SKM-1 (cell line): ENCODE measurements at regions not wholly inside any gene's neighbourhood (a gene's known extent, or its start where the extent isn't known, plus 50 kb on each side); places are given as distances from the start of the nearest gene placed in this dataset.

ENCODE experiments used
- DNase-seq: peaks from one replicate; lab custom pipeline; 2025; ENCODE audit not compliant: unreplicated experiment; lab: John Stamatoyannopoulos, UW

GRCh38 chr2:242022550-242023290 lies 153.2 kb downstream of the RTP5 start:
- DNase-seq: no peak

GRCh38 chr2:242024751-242025355 lies 155.3 kb downstream of the RTP5 start:
- no peak for DNase-seq

- DNase-seq: no peak
Observed at GRCh38 chr2:242027676-242028450, 158.3 kb downstream of the RTP5 start.

GRCh38 chr2:242029422-242030225 lies 160.1 kb downstream of the RTP5 start:
- no peak for DNase-seq

GRCh38 chr2:242030226-242030575 lies 160.7 kb downstream of the RTP5 start:
- DNase-seq: no peak

- no peak for DNase-seq
Observed at GRCh38 chr2:242030858-242031257, 161.3 kb downstream of the RTP5 start.

GRCh38 chr2:242031481-242032019 lies 162.0 kb downstream of the RTP5 start:
- no peak for DNase-seq

- DNase-seq: no peak
Observed at GRCh38 chr2:242032780-242033656, 163.5 kb downstream of the RTP5 start.

GRCh38 chr2:242034138-242034537 lies 164.6 kb downstream of the RTP5 start:
- DNase-seq: no peak

- no peak for DNase-seq
Observed at GRCh38 chr2:242034996-242035814, 165.7 kb downstream of the RTP5 start.

GRCh38 chr2:242035858-242036652 lies 166.5 kb downstream of the RTP5 start:
- no peak for DNase-seq

GRCh38 chr2:242036653-242036950 lies 167.1 kb downstream of the RTP5 start:
- no peak for DNase-seq

- DNase-seq: no peak
Observed at GRCh38 chr2:242038166-242038927, 168.8 kb downstream of the RTP5 start.

- no peak for DNase-seq
Observed at GRCh38 chr2:242038928-242039341, 169.4 kb downstream of the RTP5 start.

GRCh38 chr2:242040303-242040655 lies 170.8 kb downstream of the RTP5 start:
- DNase-seq: no peak

GRCh38 chr2:242040681-242041080 lies 171.2 kb downstream of the RTP5 start:
- DNase-seq: no peak

- no peak for DNase-seq
Observed at GRCh38 chr2:242041816-242042215, 172.3 kb downstream of the RTP5 start.
